KG1 (cell line): ENCODE measurements at regions not wholly inside any gene's neighbourhood (a gene's known extent, or its start where the extent isn't known, plus 50 kb on each side); places are given as distances from the start of the nearest gene placed in this dataset.

Source experiments
- DNase-seq: peaks from one replicate; lab custom pipeline; 2025; lab: John Stamatoyannopoulos, UW

DNA sequence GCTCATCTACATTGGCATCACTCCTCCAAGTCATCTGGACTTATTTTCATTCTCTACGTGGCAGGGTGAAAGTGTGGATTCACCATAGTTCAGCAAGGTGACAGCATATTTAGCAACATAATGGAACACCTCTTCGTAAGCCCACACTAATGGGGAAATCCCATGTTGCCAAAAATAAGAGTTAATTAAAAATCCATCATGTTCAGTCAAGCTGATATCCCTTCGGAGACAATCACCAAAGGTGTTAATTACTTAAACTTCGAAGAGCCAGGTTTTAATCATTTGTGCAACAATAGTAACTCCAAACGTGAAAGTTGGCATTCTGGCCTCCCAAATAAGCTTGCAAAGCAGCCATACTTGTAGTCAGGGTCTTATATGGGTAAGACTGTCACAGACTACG, 242.9 kb downstream of the NSG2 start:
- DNase-seq, result no peak

DNA sequence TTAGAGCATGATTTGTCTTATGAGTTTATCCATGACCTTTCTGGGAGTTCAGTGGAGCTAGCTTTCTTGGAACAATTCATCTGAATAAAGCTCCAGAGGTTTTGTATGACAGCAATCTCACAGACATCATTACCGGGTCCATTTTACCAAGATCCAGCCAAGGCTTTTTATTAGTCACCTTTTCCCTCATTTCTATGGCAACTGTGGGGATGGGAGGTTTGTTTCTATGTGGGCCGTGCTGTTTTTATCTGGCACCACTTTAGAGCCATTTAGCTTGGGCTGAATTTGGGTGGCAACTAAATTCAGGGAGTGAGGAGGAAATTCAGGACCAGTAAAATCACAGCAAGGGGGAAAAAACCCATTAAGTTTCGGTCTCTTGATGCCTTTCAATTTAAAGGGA, 245.7 kb downstream of the NSG2 start:
- DNase-seq, result no peak

- DNase-seq, result no peak
Measured at GRCh38 chr5:174292348-174292747, 246.8 kb downstream of the NSG2 start.

GRCh38 chr5:174293006-174293405, 247.5 kb downstream of the NSG2 start:
- no peak for DNase-seq

- DNase-seq, result no peak
Measured at GRCh38 chr5:174293481-174293880, 248.0 kb downstream of the NSG2 start.

GRCh38 chr5:174294891-174295620, 249.6 kb downstream of the NSG2 start:
- DNase-seq, result no peak

DNA sequence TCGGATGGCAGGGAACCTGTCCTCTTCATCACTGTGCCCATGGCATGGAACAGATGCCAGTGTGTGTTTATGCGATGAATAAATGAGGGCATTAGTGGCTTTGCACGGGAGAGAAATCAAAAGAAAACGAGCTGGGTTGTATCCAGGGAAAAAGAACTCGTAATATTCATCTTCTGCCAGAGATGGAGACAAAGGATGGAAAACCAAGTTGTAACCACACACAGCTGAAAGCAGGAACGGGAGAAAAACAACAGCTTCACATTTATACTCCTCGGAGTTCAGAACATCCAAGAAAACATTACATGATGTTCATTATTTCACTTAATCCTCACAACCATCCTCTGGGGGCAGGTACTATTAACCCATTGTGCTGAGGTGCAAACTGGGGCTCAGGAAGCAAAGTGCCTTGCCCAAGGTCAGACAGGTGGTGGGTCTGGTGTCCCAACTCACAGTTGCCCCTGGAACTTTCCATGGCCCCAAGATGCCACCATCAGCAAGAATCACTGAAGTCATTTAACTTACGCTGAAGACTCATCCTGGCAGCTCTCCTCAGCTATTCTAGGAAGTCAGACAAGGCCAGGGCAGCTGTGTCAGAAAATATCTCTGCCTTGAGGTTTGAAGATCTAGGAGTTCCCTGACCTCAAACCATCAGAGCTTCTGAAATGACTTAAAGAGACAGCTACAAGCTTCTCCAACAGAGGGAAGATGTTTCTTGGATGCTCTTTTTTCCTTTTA, 250.4 kb downstream of the NSG2 start:
- DNase-seq, result no peak

DNA sequence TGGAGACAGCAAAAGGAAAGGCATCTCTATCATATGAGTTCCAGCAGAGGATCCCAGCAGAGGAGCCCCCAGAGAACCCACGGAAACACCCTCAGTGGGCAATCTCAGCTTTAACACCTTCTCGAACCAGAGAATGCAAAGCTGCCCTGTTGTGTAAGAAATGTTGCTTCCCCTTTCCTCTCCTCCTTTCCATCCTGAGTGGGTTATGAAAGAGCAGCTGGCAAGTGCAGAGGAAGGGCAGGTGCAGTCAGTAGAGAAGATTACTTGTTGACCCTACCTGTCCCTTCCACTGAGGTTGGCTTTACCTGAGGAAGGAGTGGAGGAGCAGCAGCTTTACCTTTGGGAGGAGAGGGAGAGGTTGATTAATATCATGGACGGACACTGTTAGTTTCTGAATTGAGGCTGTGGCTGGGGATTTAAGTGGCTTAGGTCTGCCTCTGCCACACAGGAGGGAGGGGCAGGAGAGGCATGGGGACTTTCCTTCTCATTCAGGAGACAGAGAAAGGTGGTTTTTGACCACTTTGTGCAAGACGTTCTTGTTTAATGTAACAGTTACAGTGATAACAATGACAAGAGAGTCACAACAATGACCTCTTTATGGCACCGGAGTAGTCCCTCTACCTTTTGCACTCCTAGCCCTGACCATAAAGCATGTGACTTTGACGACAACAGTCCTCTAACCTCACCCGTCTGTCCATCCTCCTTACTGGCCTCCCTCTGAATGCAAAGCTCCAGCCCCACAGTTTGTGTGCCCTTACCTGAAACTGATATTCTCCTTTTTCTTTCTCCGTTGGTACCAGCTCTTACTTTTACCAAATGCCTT, 254.8 kb downstream of the NSG2 start:
- DNase-seq, result no peak

DNA sequence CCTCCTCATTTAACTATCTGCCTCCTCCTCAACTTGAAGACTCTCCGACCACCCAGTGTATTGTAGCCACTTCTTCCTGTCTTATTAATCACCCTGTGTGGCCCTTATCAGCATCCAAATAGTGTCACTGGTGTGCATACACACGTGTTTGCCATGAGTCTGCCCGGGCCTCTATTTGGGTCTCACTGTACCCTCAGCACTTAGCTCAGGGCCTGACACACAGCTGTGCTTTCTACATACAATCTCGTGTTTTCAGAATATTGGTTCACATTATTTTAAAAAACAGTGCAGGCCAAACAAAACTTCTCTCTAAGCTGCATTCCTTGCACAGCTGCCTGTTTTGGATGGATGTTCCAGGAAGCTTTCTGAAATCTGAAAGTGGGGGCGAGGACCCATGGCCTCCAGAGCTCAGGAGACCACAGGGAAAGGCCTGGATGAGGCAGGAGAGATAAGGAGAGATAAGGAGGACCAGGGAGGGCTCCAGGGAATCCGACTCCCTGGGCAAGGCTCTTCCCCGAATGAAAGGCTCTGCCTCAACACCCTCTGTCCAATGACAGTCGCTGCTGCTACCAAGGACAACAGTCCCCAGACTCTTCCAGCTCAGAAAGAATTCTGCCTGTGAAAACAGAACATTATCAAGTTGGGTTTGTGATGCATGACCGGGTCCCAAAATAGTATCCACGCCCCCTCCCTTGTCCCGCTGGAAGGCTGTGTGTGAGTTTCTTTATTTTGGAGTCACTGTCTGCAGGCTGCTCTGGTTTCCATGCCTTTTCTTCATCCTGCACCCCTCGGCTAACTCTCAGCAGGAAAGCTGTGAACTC, 255.6 kb downstream of the NSG2 start:
- no peak for DNase-seq

DNA sequence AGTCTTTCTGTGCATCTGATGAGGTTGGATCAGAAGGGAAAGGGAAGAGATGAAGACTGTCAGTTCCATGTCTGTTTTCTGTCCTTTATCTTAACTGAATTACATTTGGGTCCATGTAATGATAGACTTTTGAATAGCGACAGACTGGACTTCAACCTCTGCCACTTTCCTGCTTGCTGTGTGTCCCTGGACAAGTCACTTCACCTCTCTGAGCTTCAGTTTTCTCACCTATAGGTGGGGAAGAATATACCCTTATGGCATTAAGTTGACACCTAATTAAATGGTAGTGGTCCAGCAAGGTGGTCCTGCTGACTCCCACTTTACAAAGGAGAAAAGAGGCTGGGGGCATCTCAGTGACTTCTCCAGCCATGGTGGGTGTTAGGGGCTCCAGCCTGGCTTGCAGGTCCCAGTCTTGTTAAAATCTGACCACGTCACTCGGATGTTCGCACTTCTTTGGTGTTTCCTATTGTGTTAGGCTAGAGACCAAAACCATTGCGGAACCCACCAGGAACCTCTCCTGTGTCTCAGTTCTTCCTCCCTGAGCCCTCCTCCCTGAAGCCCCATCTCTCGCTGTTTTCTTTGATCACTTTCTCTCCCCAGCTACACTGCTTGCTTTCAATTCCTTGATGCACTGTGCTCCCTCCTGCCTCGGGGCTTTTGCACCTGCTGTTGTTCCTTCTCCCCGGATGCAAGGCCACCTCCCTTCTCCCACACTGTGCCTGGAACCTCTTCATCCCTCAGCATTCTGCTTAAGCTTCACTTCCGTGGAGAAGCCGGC, 256.5 kb downstream of the NSG2 start:
- DNase-seq, result no peak

DNA sequence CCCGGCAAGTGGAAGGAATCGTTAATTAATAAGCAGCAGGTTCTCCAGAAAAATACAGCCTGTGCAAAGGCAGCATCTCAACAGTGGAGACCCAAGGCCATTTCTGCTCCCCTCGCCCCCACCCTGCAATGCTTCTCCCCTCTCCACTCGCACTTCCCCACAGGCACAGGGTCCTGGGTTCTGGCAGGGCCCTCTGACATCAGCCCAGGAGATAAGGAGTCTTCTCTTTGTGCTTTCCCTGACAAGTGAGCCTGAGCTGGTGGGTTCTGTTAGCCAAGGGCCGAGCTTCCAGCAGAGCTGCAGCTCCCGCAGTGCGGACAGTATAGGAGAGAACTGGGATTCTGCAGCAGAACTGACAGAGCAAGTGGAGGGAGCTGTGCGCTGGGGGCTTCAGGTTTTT, 257.5 kb downstream of the NSG2 start:
- no peak for DNase-seq

DNA sequence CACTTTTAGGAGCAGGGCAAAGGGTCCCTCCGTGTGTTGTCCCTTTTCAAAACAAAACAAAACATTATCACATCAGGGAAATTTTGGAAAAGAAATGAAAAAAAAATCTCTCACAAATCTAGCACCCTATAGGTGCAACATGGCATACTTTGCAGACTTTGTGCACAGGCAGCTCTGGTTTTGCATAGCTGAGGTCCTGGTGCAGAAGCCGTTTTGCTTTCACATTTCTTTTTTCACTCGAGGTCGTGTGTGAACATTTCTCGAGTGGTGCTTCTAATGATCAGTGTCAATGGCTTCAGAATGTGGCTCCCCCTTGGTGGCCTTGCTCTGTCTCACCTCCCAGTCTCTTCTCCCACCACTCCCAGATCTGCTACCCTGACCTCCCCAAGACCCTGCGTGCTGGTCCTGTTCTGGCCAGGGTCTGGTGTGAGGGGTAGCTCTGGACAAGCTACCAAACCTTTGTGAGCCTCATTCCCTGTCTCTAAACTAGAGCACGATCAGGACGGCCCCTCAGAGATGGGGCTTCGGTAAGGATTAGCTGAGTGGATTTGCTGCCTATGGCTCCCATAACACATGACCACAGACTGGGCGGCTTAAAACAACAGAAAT, 258.0 kb downstream of the NSG2 start:
- DNase-seq, result no peak

DNA sequence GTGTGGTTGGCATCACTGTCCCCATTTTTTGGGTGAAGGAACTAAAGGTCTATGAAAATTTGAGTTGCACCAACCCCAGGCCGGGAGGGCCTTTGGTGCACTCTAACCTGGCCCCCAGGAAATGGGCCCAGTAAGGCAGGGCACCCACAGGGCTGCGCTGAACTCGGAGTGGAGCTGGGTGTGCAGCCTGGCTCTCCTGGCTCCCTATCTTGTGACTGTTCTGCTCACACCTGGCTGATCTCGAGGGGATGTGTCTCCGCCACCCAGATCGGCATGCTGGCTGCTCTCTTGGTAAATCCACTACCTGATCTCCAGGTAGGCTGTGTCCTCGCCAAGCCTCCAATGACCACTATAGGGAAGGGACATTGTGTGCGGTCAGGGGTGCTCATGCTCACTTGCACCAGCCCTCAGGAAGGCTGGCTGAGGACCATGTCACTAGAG, 259.8 kb downstream of the NSG2 start:
- no peak for DNase-seq

DNA sequence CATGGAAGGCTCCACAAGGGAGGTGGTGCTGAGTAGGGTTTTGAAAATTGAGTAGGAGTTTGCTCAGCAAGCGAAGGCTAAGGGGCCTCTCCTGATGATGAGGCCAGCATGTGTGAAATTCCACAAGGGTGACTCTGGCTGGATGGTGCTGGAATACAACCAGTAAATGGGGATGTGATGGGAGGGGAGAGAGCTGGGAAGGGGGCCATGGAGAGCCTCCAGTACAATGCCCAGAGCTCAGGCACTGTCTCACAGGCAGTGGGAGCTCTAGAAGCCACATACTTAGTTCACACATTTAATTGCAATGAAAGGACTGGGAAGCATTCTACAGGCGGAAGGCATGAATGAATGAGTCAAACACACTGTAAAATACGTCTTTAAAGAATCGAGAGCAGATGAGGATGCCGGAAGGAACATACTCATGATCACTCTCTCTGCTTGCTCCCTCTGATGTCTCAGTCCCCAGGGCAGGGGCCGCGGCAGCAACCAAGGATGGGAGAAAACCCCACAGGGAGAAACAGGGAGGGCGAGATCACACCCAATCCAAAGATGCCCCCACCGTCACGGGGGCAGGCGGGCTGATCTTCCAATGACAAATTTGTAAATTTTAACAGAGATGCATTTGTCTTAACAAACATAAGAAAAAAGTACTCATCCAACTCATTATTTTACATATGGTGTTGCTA, 261.0 kb downstream of the NSG2 start:
- no peak for DNase-seq

DNA sequence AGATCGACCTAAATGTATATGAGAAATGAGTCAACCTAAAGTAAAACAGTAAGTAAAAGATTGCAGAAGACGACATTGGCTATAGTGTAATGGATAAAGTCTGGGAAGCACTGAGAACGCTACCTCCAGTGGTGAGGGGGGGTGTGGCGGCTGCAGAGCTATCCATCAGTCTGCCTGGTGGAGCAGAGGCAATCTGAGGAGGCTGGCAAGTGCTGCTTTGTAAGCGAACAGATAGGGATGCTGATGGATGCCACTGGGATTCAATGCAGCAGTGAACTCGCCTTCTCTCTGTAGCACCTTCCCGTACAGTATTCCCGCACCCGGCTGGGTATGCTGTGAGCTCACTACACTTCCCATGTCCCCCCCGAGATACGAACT, 261.5 kb downstream of the NSG2 start:
- no peak for DNase-seq

- DNase-seq, result no peak
Measured at GRCh38 chr5:174307656-174308271, 262.3 kb downstream of the NSG2 start.

DNA sequence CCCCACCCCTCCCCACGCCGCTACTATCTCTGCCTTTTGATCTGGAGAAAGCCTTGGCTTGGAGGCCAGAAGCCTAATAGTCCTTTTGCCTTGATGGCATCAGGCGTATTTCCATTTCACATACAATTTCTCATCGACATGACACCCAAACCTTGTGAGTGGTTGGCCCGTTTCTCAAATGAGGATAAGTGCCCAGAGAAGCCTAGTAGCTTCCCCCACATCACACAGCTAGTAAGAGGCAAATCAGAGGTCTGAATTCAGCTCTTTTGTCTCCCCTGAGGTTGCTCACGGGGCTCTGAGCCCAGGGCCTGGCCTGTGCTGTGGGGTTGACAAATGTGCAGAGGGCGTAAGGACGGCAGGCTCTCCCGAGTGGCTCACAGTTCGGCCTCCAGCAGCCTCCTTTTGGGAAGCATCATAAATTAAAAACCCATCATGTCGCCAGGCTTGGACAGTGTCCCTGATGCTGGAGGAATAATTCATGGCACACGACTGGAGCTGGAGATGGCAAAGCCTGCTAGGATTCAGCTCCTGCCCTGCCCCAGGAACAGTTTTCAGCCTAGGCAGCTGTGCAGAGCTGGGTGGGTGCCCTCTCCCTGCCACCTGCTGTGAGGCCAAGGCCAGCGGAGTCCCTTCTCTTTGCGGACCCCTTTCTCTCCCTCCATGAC, 263.8 kb downstream of the NSG2 start:
- no peak for DNase-seq

- no peak for DNase-seq
Measured at GRCh38 chr5:174310243-174310642, 264.7 kb downstream of the NSG2 start.

DNA sequence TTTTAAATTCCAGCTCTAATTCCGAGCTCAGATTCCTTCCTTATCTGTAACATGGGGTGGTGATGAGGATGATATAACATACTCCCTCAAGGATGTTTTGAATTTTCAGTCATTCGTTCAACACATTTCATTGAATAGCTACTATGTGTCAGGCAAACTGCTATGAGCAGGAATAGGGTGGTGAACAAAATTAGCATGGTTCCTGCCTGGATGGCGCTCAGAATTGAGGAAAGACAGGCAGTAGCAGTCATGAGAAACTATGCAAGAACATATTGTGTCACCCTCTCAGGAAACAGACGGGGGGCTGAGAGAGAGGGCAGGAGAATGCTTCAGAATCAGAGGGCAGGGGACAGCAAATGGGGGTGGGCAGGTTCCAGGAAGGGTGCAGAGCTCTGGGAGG, 265.2 kb downstream of the NSG2 start:
- DNase-seq, result no peak
